NCI-H1105 (cell line): ENCODE measurements at regions not wholly inside any gene's neighbourhood (a gene's known extent, or its start where the extent isn't known, plus 50 kb on each side); places are given as distances from the start of the nearest gene placed in this dataset.

Experiments
- DNase-seq: peaks from one replicate; lab custom pipeline; 2025; lab: John Stamatoyannopoulos, UW

- DNase-seq, result no peak
Measured at GRCh38 chr10:130623680-130624267, 487.6 kb downstream of the GLRX3 start.

GRCh38 chr10:130627346-130628045 is 491.3 kb downstream of the GLRX3 start:
- DNase-seq, result no peak

GRCh38 chr10:130630135-130630534 is 493.9 kb downstream of the GLRX3 start:
- DNase-seq, result no peak

- no peak for DNase-seq
Measured at GRCh38 chr10:130631142-130632096, 495.2 kb downstream of the GLRX3 start.

GRCh38 chr10:130634816-130635215 is 498.6 kb downstream of the GLRX3 start:
- DNase-seq, result no peak

- DNase-seq, result peak; percentile 2
Measured at GRCh38 chr10:130635528-130635927, 499.3 kb downstream of the GLRX3 start.

GRCh38 chr10:130636313-130636930 is 500.2 kb downstream of the GLRX3 start:
- no peak for DNase-seq

GRCh38 chr10:130637089-130637676 is 501.0 kb downstream of the GLRX3 start:
- DNase-seq, result no peak

GRCh38 chr10:130638991-130639390 is 502.8 kb downstream of the GLRX3 start:
- no peak for DNase-seq

- DNase-seq, result no peak
Measured at GRCh38 chr10:130642926-130643325, 506.7 kb downstream of the GLRX3 start.

- DNase-seq, result no peak
Measured at GRCh38 chr10:130647341-130647740, 511.1 kb downstream of the GLRX3 start.

GRCh38 chr10:130648807-130649206 is 512.6 kb downstream of the GLRX3 start:
- no peak for DNase-seq

GRCh38 chr10:130652544-130652943 is 516.4 kb downstream of the GLRX3 start:
- DNase-seq, result no peak

- DNase-seq, result no peak
Measured at GRCh38 chr10:130652964-130653578, 516.9 kb downstream of the GLRX3 start.

GRCh38 chr10:130654726-130655125 is 518.5 kb downstream of the GLRX3 start:
- DNase-seq, result no peak

GRCh38 chr10:130655313-130656186 is 519.4 kb downstream of the GLRX3 start:
- no peak for DNase-seq

GRCh38 chr10:130656187-130656575 is 520.0 kb downstream of the GLRX3 start:
- DNase-seq, result no peak

- DNase-seq, result no peak
Measured at GRCh38 chr10:130656582-130657133, 520.5 kb downstream of the GLRX3 start.

GRCh38 chr10:130658687-130659290 is 522.6 kb downstream of the GLRX3 start:
- DNase-seq, result no peak

GRCh38 chr10:130659528-130659927 is 523.3 kb downstream of the GLRX3 start:
- no peak for DNase-seq
